ENCODE measurements at regions not wholly inside any gene's neighbourhood (a gene's known extent, or its start where the extent isn't known, plus 50 kb on each side); places are given as distances from the start of the nearest gene placed in this dataset.

- TF ChIP-seq EP300 (IDR thresholded peaks at IDR 0.05) (no peak), CTCF (IDR thresholded peaks at IDR 0.05) (no peak), POLR2A (IDR thresholded peaks at IDR 0.05) (no peak), POLR2AphosphoS5 (IDR thresholded peaks at IDR 0.05) (no peak)
These were observed 136.4 kb downstream of the TBXT start for GRCh38 chr6:166031275-166031674.
